Stimulated activated CD8-positive, alpha-beta memory T cell treated with anti-CD3 and anti-CD28 coated beads, Interleukin-7, amount 100 ng/mL, for 48 hours (primary cell): ENCODE measurements at regions not wholly inside any gene's neighbourhood (a gene's known extent, or its start where the extent isn't known, plus 50 kb on each side); places are given as distances from the start of the nearest gene placed in this dataset.

Experiments
- DNase-seq, 2 donors: peaks; one replicate each; pipeline ENCODE4 v3.0.0-alpha.2; 2020; ENCODE audit warnings: low read depth in 1 of 2; ENCODE audit errors: extremely low read depth in 1 of 2

DNA sequence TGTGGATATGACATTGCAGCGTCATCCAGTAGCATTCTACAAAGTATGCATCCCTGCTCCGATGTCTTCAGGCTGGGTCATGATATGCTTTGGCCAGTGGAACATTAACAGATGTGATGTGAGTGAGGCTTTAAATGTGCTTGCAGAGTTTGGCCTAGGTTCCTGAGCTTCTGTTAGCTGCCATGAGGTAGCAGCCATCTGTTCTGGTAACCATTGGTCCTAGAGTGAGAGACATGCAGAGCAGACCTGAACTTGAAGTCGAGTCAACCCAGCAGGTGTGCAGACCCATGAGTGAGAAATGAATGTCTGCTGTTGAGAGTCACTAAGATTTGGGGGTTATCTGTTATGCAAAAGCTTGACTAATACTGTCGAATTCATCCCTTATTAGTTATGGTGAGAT, 73.8 kb upstream of the NABP1 start:
- DNase-seq: no peak

DNA sequence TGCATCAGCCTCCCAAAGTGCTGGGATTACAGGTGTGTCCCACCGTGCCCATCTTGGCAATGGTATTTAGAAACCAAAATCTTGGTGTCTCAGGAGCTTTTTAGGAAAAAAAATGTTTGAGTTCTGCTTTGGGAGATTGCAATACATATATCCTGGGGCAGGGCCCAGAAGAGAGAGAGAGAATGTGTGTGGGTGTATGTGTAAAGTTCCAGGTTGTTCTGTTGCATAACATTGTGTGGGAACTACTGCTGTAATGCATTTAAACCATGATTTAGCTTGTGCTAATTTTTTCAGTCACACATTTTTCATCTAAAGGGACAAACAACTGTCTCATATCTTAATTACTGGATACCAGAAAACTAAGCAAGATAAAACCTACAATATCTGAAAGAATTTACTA, 70.8 kb upstream of the NABP1 start:
- DNase-seq: no peak

- no peak for DNase-seq
Measured at GRCh38 chr2:191610756-191611155, 67.2 kb upstream of the NABP1 start.

- no peak for DNase-seq
Measured at GRCh38 chr2:191611614-191612013, 66.3 kb upstream of the NABP1 start.

GRCh38 chr2:191612496-191612895, 65.4 kb upstream of the NABP1 start:
- DNase-seq: no peak

DNA sequence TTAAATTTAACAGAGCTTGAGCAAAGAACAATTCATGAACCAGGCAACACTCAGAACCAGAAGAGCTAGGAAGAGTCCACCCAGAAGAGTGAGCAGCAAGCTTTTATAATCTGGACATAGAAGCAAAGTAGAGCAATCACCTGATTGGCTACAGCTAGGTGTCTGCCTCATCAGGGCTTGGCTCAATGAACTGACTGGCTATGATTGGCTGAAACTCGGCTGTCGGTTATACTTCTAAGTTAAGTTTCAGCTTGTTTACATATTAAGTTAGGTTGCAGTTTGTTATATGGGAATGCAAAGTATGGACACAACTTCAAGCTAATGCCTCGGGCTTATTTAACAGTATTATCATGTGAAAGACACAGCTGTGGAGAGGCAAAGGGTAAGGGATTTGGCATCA, 63.2 kb upstream of the NABP1 start:
- DNase-seq: no peak

GRCh38 chr2:191615596-191615995, 62.3 kb upstream of the NABP1 start:
- no peak for DNase-seq

GRCh38 chr2:191617575-191617974, 60.4 kb upstream of the NABP1 start:
- no peak for DNase-seq

DNA sequence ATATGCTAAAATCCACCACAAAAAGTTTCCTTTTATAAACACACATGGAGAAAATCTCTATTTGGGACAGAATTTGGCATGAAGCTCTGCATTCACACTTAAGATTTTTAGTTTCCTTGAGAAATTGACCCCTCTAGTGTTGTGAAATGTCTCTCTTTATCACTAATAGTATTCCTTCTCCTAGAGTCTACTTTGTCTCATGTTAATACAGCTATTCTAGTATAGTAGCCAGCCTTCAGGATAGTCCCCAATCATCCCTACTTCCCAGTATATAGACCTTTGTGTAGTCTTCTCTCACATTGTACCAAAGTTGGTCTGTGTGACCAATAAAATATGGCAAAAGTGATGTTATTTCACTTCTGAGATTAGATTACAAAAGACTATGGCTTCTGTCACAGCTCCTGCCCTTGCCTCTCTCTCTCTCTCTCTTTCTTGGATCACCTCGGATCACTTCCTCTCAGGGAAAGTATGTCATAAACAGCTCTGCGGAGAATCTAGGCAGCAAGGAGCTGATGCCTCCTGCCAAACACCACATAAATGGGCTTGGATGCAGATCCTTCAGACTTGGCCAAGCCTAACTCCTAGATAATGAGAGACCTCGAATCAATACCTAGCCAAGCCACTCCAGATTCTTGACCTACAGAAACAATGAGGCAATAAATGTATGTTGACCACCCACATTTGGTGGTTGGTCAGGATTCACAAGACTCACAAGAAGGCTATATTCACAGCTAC, 59.7 kb upstream of the NABP1 start:
- no peak for DNase-seq

GRCh38 chr2:191618786-191619185, 59.1 kb upstream of the NABP1 start:
- DNase-seq: no peak

DNA sequence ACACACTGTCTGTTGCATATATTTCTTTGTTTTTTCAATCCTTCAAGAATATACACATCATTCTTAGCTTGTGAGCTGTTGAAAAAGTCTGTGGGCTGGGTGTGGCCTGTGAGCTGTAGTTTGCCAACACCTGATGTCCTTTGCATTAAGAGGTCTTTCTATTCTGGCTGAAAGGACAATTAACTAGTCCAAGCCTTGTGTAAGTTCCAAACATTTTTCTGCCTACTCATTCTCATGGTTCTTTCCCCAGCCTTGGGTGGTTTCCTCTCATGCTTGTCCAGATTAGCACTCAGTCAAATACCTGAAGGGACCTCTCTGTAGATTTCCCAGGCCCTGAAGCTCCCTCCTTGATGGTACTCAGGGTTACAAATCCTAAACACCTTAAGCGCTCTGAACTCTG, 57.8 kb upstream of the NABP1 start:
- no peak for DNase-seq

DNA sequence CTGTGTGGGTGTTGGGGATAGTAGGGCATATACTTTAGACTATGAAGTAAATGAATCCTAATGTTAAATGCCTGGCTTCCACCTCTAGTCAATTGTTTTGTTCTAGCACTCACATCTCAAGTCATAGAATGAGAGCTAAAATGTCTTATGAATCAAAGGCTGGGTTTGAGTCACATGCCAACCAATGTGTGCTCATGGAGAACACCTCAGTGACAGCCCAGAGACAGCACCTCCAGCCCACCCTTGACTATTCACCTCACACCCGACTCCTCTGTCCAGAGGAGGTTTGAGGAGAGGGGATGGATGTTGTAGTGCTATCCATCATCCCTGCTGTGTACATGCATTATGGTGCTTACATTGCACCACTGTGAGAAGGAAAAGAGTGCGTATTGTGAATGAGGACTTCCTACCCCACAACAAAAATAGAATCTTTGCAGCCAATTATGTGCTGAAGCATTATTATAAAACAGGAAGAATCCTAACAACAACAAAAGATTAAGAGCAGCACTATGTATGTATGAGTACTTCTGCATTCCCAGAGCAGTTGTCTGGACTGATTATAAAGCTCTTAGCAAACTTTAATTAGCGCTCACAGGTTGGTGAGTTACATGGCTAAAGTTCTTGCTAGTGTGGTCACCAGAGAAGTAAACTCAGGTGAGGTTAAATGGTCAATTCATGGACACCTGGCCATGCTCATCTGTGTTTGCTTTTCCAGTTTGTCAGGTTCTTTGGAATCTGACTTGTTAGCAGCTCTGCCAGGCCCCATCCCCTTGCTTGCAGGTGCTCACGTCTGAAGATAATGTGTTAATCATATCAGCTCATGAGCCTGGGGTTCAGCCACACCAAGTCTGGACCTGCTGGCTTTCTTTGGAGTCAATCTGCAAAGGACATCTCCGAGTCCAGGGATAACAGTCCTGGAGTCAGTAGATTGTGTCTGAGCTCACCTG, 55.3 kb upstream of the NABP1 start:
- DNase-seq: no peak

DNA sequence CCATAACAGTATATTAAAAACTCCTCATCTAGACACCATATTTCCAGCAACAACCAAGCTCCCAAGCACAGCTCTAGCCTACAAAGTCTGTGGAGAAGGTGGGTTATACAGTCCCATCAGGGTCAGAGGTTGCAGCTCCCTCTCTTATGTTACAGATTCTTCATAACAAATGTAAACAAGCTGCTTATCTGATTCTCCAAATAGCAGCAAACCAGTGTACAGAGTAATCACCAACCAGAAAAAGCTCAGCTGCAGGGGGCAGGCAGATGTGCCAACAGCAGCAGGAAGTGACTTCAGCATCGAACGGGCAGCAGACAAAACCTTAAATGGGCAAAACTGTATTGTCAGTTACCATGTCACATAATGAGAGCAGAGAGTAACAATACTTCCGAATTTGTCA, 52.9 kb upstream of the NABP1 start:
- DNase-seq: no peak

DNA sequence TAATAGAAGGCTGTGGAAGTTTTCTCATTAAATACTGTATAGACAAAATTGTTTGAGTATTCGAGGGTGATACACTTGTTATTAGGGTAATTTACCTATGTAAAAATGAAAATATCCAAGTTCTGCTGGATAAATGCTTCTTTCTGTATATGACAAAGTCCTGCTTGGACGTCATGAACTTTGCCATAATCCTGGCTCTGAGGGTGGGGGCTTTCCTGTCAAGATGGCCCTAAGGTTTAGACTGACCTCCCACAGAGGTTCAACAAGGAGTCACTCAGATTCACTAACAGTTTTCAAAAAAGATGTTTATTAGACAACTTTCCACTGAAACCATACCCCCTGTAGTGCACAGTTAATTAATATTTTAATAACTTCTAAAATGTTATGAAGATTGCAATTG, 52.5 kb upstream of the NABP1 start:
- DNase-seq: no peak

- DNase-seq: no peak
Measured at GRCh38 chr2:191626497-191627151, 51.3 kb upstream of the NABP1 start.

DNA sequence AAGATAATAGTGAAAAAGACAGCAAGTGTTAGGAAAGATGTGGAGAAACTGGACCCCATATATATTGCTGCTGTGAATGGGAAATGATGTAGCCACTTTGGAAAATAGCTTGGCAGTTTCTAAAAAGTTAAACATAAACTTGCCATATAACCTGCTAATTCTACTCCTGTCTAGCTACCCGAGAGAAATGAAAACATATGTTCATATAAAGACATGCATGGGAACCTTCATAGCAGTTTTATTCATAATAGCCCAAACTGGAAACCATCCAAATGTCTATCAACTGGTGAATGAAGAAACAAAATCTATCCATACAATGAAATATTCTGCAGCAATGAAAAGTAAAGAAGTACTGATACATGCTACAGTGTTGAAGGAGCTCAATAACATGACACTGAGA, 50.4 kb upstream of the NABP1 start:
- no peak for DNase-seq
